GM23248 (cell line): ENCODE measurements at regions not wholly inside any gene's neighbourhood (a gene's known extent, or its start where the extent isn't known, plus 50 kb on each side); places are given as distances from the start of the nearest gene placed in this dataset.

ENCODE experiments used
- DNase-seq: peaks from one replicate; pipeline ENCODE4 v3.0.0-alpha.2; 2015
- H2AFZ ChIP-seq: fragments of 200-600 bp; sonication (generic); 2 replicates; pipeline ENCODE4 v1.6.1; 2016; ENCODE audit warnings: antibody characterized with exemption
- H3F3A ChIP-seq: fragments of 200-600 bp; sonication (generic); 2 replicates; pipeline ENCODE4 v1.6.1; 2016; ENCODE audit warnings: mild to moderate bottlenecking, antibody characterized with exemption, mixed run types; ENCODE audit not compliant: insufficient read depth
- H3K27ac ChIP-seq: fragments of 200-600 bp; sonication (generic); 2 replicates; pipeline ENCODE4 v1.5.1; 2016; ENCODE audit warnings: mild to moderate bottlenecking
- H3K27me3 ChIP-seq: fragments of 200-600 bp; sonication (generic); replicated peaks from 2 replicates; pipeline ENCODE4 v1.6.1; 2016; ENCODE audit warnings: mild to moderate bottlenecking; ENCODE audit not compliant: insufficient read depth
- H3K36me3 ChIP-seq: fragments of 200-600 bp; sonication (generic); 2 replicates; pipeline ENCODE4 v1.6.1; 2016; ENCODE audit warnings: low read depth, mild to moderate bottlenecking
- H3K4me1 ChIP-seq: fragments of 200-600 bp; sonication (generic); 2 replicates; pipeline ENCODE4 v1.6.1; 2016; ENCODE audit warnings: mild to moderate bottlenecking; ENCODE audit not compliant: insufficient read depth
- H3K4me2 ChIP-seq: fragments of 200-600 bp; sonication (generic); one replicate; pipeline ENCODE4 v1.6.1; 2016; ENCODE audit warnings: mild to moderate bottlenecking; ENCODE audit not compliant: unreplicated experiment
- H3K4me3 ChIP-seq: fragments of 200-600 bp; sonication (generic); 2 replicates; pipeline ENCODE4 v1.5.1; 2016; ENCODE audit warnings: mild to moderate bottlenecking
- H3K79me2 ChIP-seq: fragments of 200-600 bp; sonication (generic); 2 replicates; pipeline ENCODE4 v1.6.1; 2016; ENCODE audit warnings: mild to moderate bottlenecking; ENCODE audit not compliant: insufficient read depth
- H3K9ac ChIP-seq: fragments of 200-600 bp; sonication (generic); 2 replicates; pipeline ENCODE4 v1.6.1; 2016; ENCODE audit warnings: mild to moderate bottlenecking
- H3K9me2 ChIP-seq: fragments of 200-600 bp; sonication (generic); 2 replicates; pipeline ENCODE4 v1.6.1; 2016; ENCODE audit warnings: mixed run types, mild to moderate bottlenecking, moderate library complexity; ENCODE audit not compliant: insufficient read depth
- H3K9me3 ChIP-seq: fragments of 200-600 bp; sonication (generic); one replicate; pipeline ENCODE4 v1.6.1; 2017; ENCODE audit warnings: low read depth
- H4K20me1 ChIP-seq: fragments of 200-600 bp; sonication (generic); 2 replicates; pipeline ENCODE4 v1.6.0; 2016; ENCODE audit not compliant: insufficient read depth
- EZH2 ChIP-seq: fragments of 200-600 bp; sonication (generic); IDR thresholded peaks from 2 replicates; pipeline ENCODE4 v1.6.1; 2018; ENCODE audit warnings: antibody characterized with exemption, mild to moderate bottlenecking; ENCODE audit not compliant: insufficient read depth, poor library complexity, severe bottlenecking
- EZH2phosphoT487 ChIP-seq: fragments of 200-600 bp; sonication (generic); IDR thresholded peaks from 2 replicates; pipeline ENCODE4 v1.6.1; 2018; ENCODE audit warnings: antibody characterized with exemption, moderate library complexity, mild to moderate bottlenecking, low read depth; ENCODE audit not compliant: insufficient read depth
- WGBS, 2 experiments: methylation state at CpG; one replicate each; pipeline ENCODE4 v1.1.6; 2015 to 2017; ENCODE audit warnings: low lambda C conversion rate in 2 of 2, low coverage in 1 of 2; ENCODE audit errors: missing lambda C conversion rate in 2 of 2; 5-methylcytosine and 5-hydroxymethylcytosine counted together
- in situ Hi-C: fragments of 300-500 bp; cut with MboI; formaldehyde crosslinking; loops from 2 replicates; pipeline ENCODE4 v1.15.0; 2020

GRCh38 chr11:109037856-109038780 lies 373.2 kb downstream of the DDX10 start:
- WGBS, 2 experiments = 13 to 21% methylated on average over 3 of the region's 3 CpGs
- Histone ChIP-seq H3K9ac (no peak overlapping the region), H3K79me2 (no peaks in the 10 kb centered on the region), H3K9me2 (no peaks in the 10 kb centered on the region), H3K4me1 (peaks cover 42% of the 10 kb centered on the region), H4K20me1 (no peaks in the 10 kb centered on the region), H3K9me3 (no peaks in the 10 kb centered on the region), H3K27me3 (no peaks in the 10 kb centered on the region), H3K36me3 (no peaks in the 10 kb centered on the region), H3K4me3 (no peak overlapping the region), H3F3A (peaks cover 51% of the 10 kb centered on the region), H3K4me2 (peak overlapping the region; percentile 21), H2AFZ (peak overlapping the region; percentile 2; the same call in 1 of the 2 replicates), H3K27ac (peak overlapping the region; percentile 64)
- peak; percentile 91 for DNase-seq
- TF ChIP-seq EZH2 = no peak
- in situ Hi-C loops = no loop called here

- no peaks in the 10 kb centered on the region for H3K27me3 ChIP-seq
- no peak overlapping the region for H3K4me2 ChIP-seq
- no peaks in the 10 kb centered on the region for H3K9me2 ChIP-seq
- H3K4me1 ChIP-seq = peaks cover 29% of the 10 kb centered on the region
- 88 to 92% methylated on average over 2 of the region's 2 CpGs for WGBS, 2 experiments
- H4K20me1 ChIP-seq = no peaks in the 10 kb centered on the region
- no peak overlapping the region for H3K4me3 ChIP-seq
- TF ChIP-seq EZH2phosphoT487 (no peak), EZH2 (no peak)
- no peak overlapping the region for H3K27ac ChIP-seq
- peaks cover 36% of the 10 kb centered on the region for H3F3A ChIP-seq
- no peak overlapping the region for H2AFZ ChIP-seq
- H3K79me2 ChIP-seq = no peaks in the 10 kb centered on the region
- in situ Hi-C loops = no loop called here
- no peak for DNase-seq
- no peak overlapping the region for H3K9ac ChIP-seq
- no peaks in the 10 kb centered on the region for H3K9me3 ChIP-seq
- H3K36me3 ChIP-seq = no peaks in the 10 kb centered on the region
Observed at GRCh38 chr11:109039611-109040010, 374.7 kb downstream of the DDX10 start.

- H3F3A ChIP-seq = peaks cover 29% of the 10 kb centered on the region
- H4K20me1 ChIP-seq = no peaks in the 10 kb centered on the region
- no peaks in the 10 kb centered on the region for H3K36me3 ChIP-seq
- in situ Hi-C loops = no loop called here
- no peaks in the 10 kb centered on the region for H3K79me2 ChIP-seq
- no peak overlapping the region for H3K4me3 ChIP-seq
- no peaks in the 10 kb centered on the region for H3K9me2 ChIP-seq
- H3K27ac ChIP-seq = no peak overlapping the region
- TF ChIP-seq EZH2 = no peak
- no peak for TF ChIP-seq EZH2phosphoT487
- H3K27me3 ChIP-seq = no peaks in the 10 kb centered on the region
- H3K4me2 ChIP-seq = no peak overlapping the region
- WGBS, 2 experiments = 99 to 100% methylated on average over 3 of the region's 3 CpGs
- H3K9me3 ChIP-seq = no peaks in the 10 kb centered on the region
- no peak for DNase-seq
- H3K9ac ChIP-seq = no peak overlapping the region
- no peak overlapping the region for H2AFZ ChIP-seq
- peaks cover 24% of the 10 kb centered on the region for H3K4me1 ChIP-seq
Observed at GRCh38 chr11:109040303-109040702, 375.4 kb downstream of the DDX10 start.

GRCh38 chr11:109041876-109042275 lies 377.0 kb downstream of the DDX10 start:
- Histone ChIP-seq H3K79me2 (no peaks in the 10 kb centered on the region), H3K4me3 (no peak overlapping the region), H4K20me1 (no peaks in the 10 kb centered on the region), H3F3A (peaks cover 23% of the 10 kb centered on the region), H3K27me3 (no peaks in the 10 kb centered on the region), H3K4me2 (no peak overlapping the region), H3K9ac (no peak overlapping the region), H3K9me3 (no peaks in the 10 kb centered on the region), H3K27ac (no peak overlapping the region), H3K36me3 (no peaks in the 10 kb centered on the region), H2AFZ (no peak overlapping the region), H3K4me1 (peaks cover 24% of the 10 kb centered on the region), H3K9me2 (no peaks in the 10 kb centered on the region)
- WGBS, 2 experiments = 79 to 84% methylated on average over 3 of the region's 3 CpGs
- DNase-seq = peak; percentile 11
- TF ChIP-seq EZH2 (no peak), EZH2phosphoT487 (no peak)
- in situ Hi-C loops = no loop called here
